ENCODE measurements at regions not wholly inside any gene's neighbourhood (a gene's known extent, or its start where the extent isn't known, plus 50 kb on each side); places are given as distances from the start of the nearest gene placed in this dataset.

- no peak for ATAC-seq (replicated peaks)
- peaks cover 15 to 37% of the 10 kb centered on the region in 2 donors for H3K9me3 Mint-ChIP-seq
- no peak overlapping the region for H3K27ac Mint-ChIP-seq
- H3K36me3 Mint-ChIP-seq, result peaks cover 12 to 21% of the 10 kb centered on the region in 2 donors
- peaks cover 0 to 5% of the 10 kb centered on the region in 2 donors for H3K27me3 Mint-ChIP-seq
- no peak overlapping the region for H3K4me3 Mint-ChIP-seq
- no peak for DNase-seq
- no peaks in the 10 kb centered on the region for H3K4me1 Mint-ChIP-seq
These were observed 314.5 kb downstream of the ALG10 start for GRCh38 chr12:34336619-34337465.

GRCh38 chr12:34338751-34339150 is 316.5 kb downstream of the ALG10 start:
- Mint-ChIP-seq H3K4me3 (no peak overlapping the region), H3K9me3 (peaks cover 15 to 30% of the 10 kb centered on the region in 2 donors), H3K27ac (no peak overlapping the region), H3K27me3 (no peaks in the 10 kb centered on the region), H3K4me1 (no peaks in the 10 kb centered on the region), H3K36me3 (peaks cover 12 to 16% of the 10 kb centered on the region in 2 donors)
- DNase-seq (no peak), ATAC-seq (replicated peaks) (no peak)

GRCh38 chr12:34339922-34340321 is 317.6 kb downstream of the ALG10 start:
- Mint-ChIP-seq H3K27ac (no peak overlapping the region), H3K4me1 (no peaks in the 10 kb centered on the region), H3K9me3 (peaks cover 12 to 24% of the 10 kb centered on the region in 2 donors), H3K4me3 (no peak overlapping the region), H3K36me3 (peaks cover 8 to 15% of the 10 kb centered on the region in 2 donors), H3K27me3 (no peaks in the 10 kb centered on the region)
- ATAC-seq (replicated peaks) (no peak), DNase-seq (no peak)

- DNase-seq (no peak), ATAC-seq (replicated peaks) (no peak)
- H3K4me3 Mint-ChIP-seq, result no peak overlapping the region
- peaks cover 7 to 11% of the 10 kb centered on the region in 2 donors for H3K36me3 Mint-ChIP-seq
- no peak overlapping the region for H3K27ac Mint-ChIP-seq
- peaks cover 10 to 19% of the 10 kb centered on the region in 2 donors for H3K9me3 Mint-ChIP-seq
- H3K27me3 Mint-ChIP-seq, result no peaks in the 10 kb centered on the region
- H3K4me1 Mint-ChIP-seq, result no peaks in the 10 kb centered on the region
These were observed 318.5 kb downstream of the ALG10 start for GRCh38 chr12:34340534-34341361.

GRCh38 chr12:34341362-34341733 is 319.1 kb downstream of the ALG10 start:
- Mint-ChIP-seq H3K9me3 (peaks cover 10 to 19% of the 10 kb centered on the region in 2 donors), H3K36me3 (peaks cover 7 to 11% of the 10 kb centered on the region in 2 donors), H3K4me1 (no peaks in the 10 kb centered on the region), H3K4me3 (no peak overlapping the region), H3K27me3 (no peaks in the 10 kb centered on the region), H3K27ac (no peak overlapping the region)
- DNase-seq (no peak), ATAC-seq (replicated peaks) (no peak)

- DNase-seq (no peak), ATAC-seq (replicated peaks) (no peak)
- Mint-ChIP-seq H3K36me3 (peaks cover 7 to 11% of the 10 kb centered on the region in 2 donors), H3K27ac (no peak overlapping the region), H3K4me1 (no peaks in the 10 kb centered on the region), H3K4me3 (no peak overlapping the region), H3K9me3 (peaks cover 15 to 21% of the 10 kb centered on the region in 2 donors), H3K27me3 (no peaks in the 10 kb centered on the region)
These were observed 319.8 kb downstream of the ALG10 start for GRCh38 chr12:34342048-34342447.

GRCh38 chr12:34343345-34343744 is 321.0 kb downstream of the ALG10 start:
- peaks cover 15 to 18% of the 10 kb centered on the region in 2 donors for H3K9me3 Mint-ChIP-seq
- peaks cover 4 to 6% of the 10 kb centered on the region in 2 donors for H3K36me3 Mint-ChIP-seq
- no peak overlapping the region for H3K4me3 Mint-ChIP-seq
- DNase-seq (no peak), ATAC-seq (replicated peaks) (no peak)
- H3K4me1 Mint-ChIP-seq, result no peaks in the 10 kb centered on the region
- no peak overlapping the region for H3K27ac Mint-ChIP-seq
- no peaks in the 10 kb centered on the region for H3K27me3 Mint-ChIP-seq

GRCh38 chr12:34343766-34344165 is 321.5 kb downstream of the ALG10 start:
- no peak for DNase-seq
- Mint-ChIP-seq H3K27me3 (no peaks in the 10 kb centered on the region), H3K4me3 (no peak overlapping the region), H3K9me3 (peaks cover 15 to 16% of the 10 kb centered on the region in 2 donors), H3K27ac (no peak overlapping the region), H3K4me1 (no peaks in the 10 kb centered on the region), H3K36me3 (peaks cover 3 to 5% of the 10 kb centered on the region in 2 donors)
- no peak for ATAC-seq (replicated peaks)

GRCh38 chr12:34344851-34345522 is 322.7 kb downstream of the ALG10 start:
- H3K4me1 Mint-ChIP-seq, result no peaks in the 10 kb centered on the region
- H3K4me3 Mint-ChIP-seq, result no peak overlapping the region
- ATAC-seq (replicated peaks) (no peak), DNase-seq (no peak)
- peaks cover 15 to 16% of the 10 kb centered on the region in 2 donors for H3K9me3 Mint-ChIP-seq
- no peaks in the 10 kb centered on the region for H3K27me3 Mint-ChIP-seq
- peaks cover 0 to 5% of the 10 kb centered on the region in 2 donors for H3K36me3 Mint-ChIP-seq
- no peak overlapping the region for H3K27ac Mint-ChIP-seq

- H3K9me3 Mint-ChIP-seq, result peaks cover 9 to 12% of the 10 kb centered on the region in 2 donors
- no peak for DNase-seq
- no peak overlapping the region for H3K27ac Mint-ChIP-seq
- no peaks in the 10 kb centered on the region for H3K4me1 Mint-ChIP-seq
- no peak for ATAC-seq (replicated peaks)
- H3K4me3 Mint-ChIP-seq, result no peak overlapping the region
- no peaks in the 10 kb centered on the region for H3K27me3 Mint-ChIP-seq
- H3K36me3 Mint-ChIP-seq, result peaks cover 0 to 5% of the 10 kb centered on the region in 2 donors
These were observed 323.5 kb downstream of the ALG10 start for GRCh38 chr12:34345801-34346200.

- H3K27me3 Mint-ChIP-seq, result no peaks in the 10 kb centered on the region
- H3K27ac Mint-ChIP-seq, result no peak overlapping the region
- H3K4me3 Mint-ChIP-seq, result no peak overlapping the region
- no peak for DNase-seq
- peaks cover 0 to 8% of the 10 kb centered on the region in 2 donors for H3K36me3 Mint-ChIP-seq
- ATAC-seq (replicated peaks), result no peak
- peaks cover 8 to 15% of the 10 kb centered on the region in 2 donors for H3K9me3 Mint-ChIP-seq
- no peaks in the 10 kb centered on the region for H3K4me1 Mint-ChIP-seq
These were observed 324.2 kb downstream of the ALG10 start for GRCh38 chr12:34346372-34347034.

GRCh38 chr12:34347367-34347766 is 325.1 kb downstream of the ALG10 start:
- Mint-ChIP-seq H3K27me3 (no peaks in the 10 kb centered on the region), H3K27ac (no peak overlapping the region), H3K36me3 (peaks cover 0 to 8% of the 10 kb centered on the region in 2 donors), H3K9me3 (peaks cover 9 to 16% of the 10 kb centered on the region in 2 donors), H3K4me3 (no peak overlapping the region), H3K4me1 (no peaks in the 10 kb centered on the region)
- DNase-seq (no peak), ATAC-seq (replicated peaks) (no peak)

- DNase-seq, result no peak
- Mint-ChIP-seq H3K4me3 (no peak overlapping the region), H3K27ac (no peak overlapping the region), H3K9me3 (peaks cover 14 to 20% of the 10 kb centered on the region in 2 donors), H3K4me1 (no peaks in the 10 kb centered on the region), H3K27me3 (no peaks in the 10 kb centered on the region), H3K36me3 (peaks cover 0 to 9% of the 10 kb centered on the region in 2 donors)
- no peak for ATAC-seq (replicated peaks)
These were observed 325.8 kb downstream of the ALG10 start for GRCh38 chr12:34348064-34348463.
